HCT116 (cell line): ENCODE measurements at regions not wholly inside any gene's neighbourhood (a gene's known extent, or its start where the extent isn't known, plus 50 kb on each side); places are given as distances from the start of the nearest gene placed in this dataset.

Experiments
- ATAC-seq: fragments of 200-7000 bp; cut with Tn5 transposase; 2 replicates; pipeline ENCODE4 v1.9.1; 2020; ENCODE audit warnings: mild to moderate bottlenecking, moderate library complexity
- BruUV-seq: library from RNA; stranded (reverse); fragments of 400-500 nt; replicated peaks from 2 replicates; lab custom pipeline; 2021; lab: Mats Ljungman, UMichigan
- CTCF ChIA-PET: fragments of 300-600 bp; sonication (Branson Sonifier 250); formaldehyde crosslinking; loops from one replicate; lab custom pipeline; 2021; ENCODE audit warnings: antibody characterized with exemption; lab: Charles Lee
- POLR2A ChIA-PET: fragments of 300-600, 350-600 bp; sonication (Branson Sonifier 250); formaldehyde crosslinking; loops from one replicate; lab custom pipeline; 2021; ENCODE audit warnings: antibody characterized with exemption; lab: Charles Lee
- RAD21 ChIA-PET, 2 experiments: fragments of 300-600 bp; sonication (Branson Sonifier 250); formaldehyde crosslinking; loops; one replicate each; lab custom pipeline; 2023; ENCODE audit warnings: low total read pairs in 2 of 2; ENCODE audit not compliant: uncharacterized antibody in 2 of 2, unreplicated experiment in 2 of 2, low non-redundant PET in 1 of 2; lab: Charles Lee
- DNase-seq: peaks from one replicate; pipeline ENCODE4 v3.0.0-alpha.2; 2010; ENCODE audit warnings: low read depth, low spot score
- H2AFZ ChIP-seq: fragments of 200-600 bp; shearing (Covaris generic), sonication (generic); 2 replicates; pipeline ENCODE4 v1.6.1; 2017; ENCODE audit warnings: low read depth, mixed run types, mixed read lengths, antibody characterized with exemption, low read length; ENCODE audit not compliant: poor library complexity, severe bottlenecking
- H3K27ac ChIP-seq: 2 replicates; pipeline ENCODE4 v1.5.1; 2012; ENCODE audit warnings: low read depth, low read length
- H3K27me3 ChIP-seq: fragments of 200-600 bp; sonication (generic); 2 replicates; pipeline ENCODE4 v1.6.1; 2016; ENCODE audit warnings: mixed run types, low read length, mixed read lengths; ENCODE audit not compliant: insufficient read depth
- H3K36me3 ChIP-seq, 2 experiments: fragments of 200-500 bp in 1 of 2; fragments of 200-600 bp in 1 of 2; sonication (Bioruptor generic) in 1 of 2; sonication (generic) in 1 of 2; 2 replicates each; pipeline versions ENCODE4 v1.5.1 to v1.6.1; 2014 to 2016; ENCODE audit warnings: low read length in 2 of 2, inconsistent platforms in 1 of 2, mixed read lengths in 1 of 2, mixed run types in 1 of 2; ENCODE audit not compliant: insufficient read depth in 2 of 2, control insufficient read depth in 1 of 2
- H3K4me1 ChIP-seq, 2 experiments: fragments of 200-600 bp in 1 of 2; sonication (generic) in 1 of 2; 2 replicates each; pipeline versions ENCODE4 v1.5.1 to v1.6.1; 2012 to 2017; ENCODE audit warnings: low read length in 2 of 2, inconsistent platforms in 1 of 2, mild to moderate bottlenecking in 1 of 2, mixed read lengths in 1 of 2, mixed run types in 1 of 2, moderate library complexity in 1 of 2; ENCODE audit not compliant: insufficient read depth in 2 of 2, control insufficient read depth in 1 of 2
- H3K4me2 ChIP-seq: fragments of 200-600 bp; sonication (generic); 2 replicates; pipeline ENCODE4 v1.6.1; 2017; ENCODE audit warnings: mixed run types, low read length, mixed read lengths
- H3K4me3 ChIP-seq, 2 experiments: fragments of 200-600 bp in 1 of 2; sonication (generic) in 1 of 2; replicated peaks in 1 of 2; 2 replicates each; pipeline ENCODE4 v1.5.1; 2011 to 2016; ENCODE audit warnings: low read length in 2 of 2, control low read depth in 1 of 2, low read depth in 1 of 2, mild to moderate bottlenecking in 1 of 2, mixed read lengths in 1 of 2, mixed run types in 1 of 2
- H3K79me2 ChIP-seq: fragments of 200-600 bp; sonication (generic); 2 replicates; pipeline ENCODE4 v1.6.1; 2017; ENCODE audit warnings: mild to moderate bottlenecking, mixed run types, low read length, moderate library complexity, mixed read lengths; ENCODE audit not compliant: insufficient read depth
- H3K9ac ChIP-seq: fragments of 200-600 bp; sonication (generic); 2 replicates; pipeline ENCODE4 v1.6.1; 2016; ENCODE audit warnings: low read length, mixed read lengths
- H3K9me2 ChIP-seq: fragments of 200-600 bp; sonication (generic), shearing (Covaris generic); 2 replicates; pipeline ENCODE4 v1.6.1; 2017; ENCODE audit warnings: mixed run types, mild to moderate bottlenecking, moderate library complexity; ENCODE audit not compliant: insufficient read depth
- H3K9me3 ChIP-seq, 2 experiments: fragments of 200-500 bp in 1 of 2; fragments of 200-600 bp in 1 of 2; sonication (Bioruptor generic) in 1 of 2; sonication (generic) in 1 of 2; 2 replicates each; pipeline ENCODE4 v1.6.1; 2014 to 2017; ENCODE audit warnings: low read length in 2 of 2, mixed read lengths in 2 of 2, inconsistent platforms in 1 of 2, low read depth in 1 of 2, mild to moderate bottlenecking in 1 of 2, mixed run types in 1 of 2, moderate library complexity in 1 of 2; ENCODE audit not compliant: control insufficient read depth in 1 of 2, insufficient read depth in 1 of 2
- H4K20me1 ChIP-seq: fragments of 200-600 bp; sonication (generic), shearing (Covaris generic); 2 replicates; pipeline ENCODE4 v1.6.1; 2017; ENCODE audit warnings: mixed run types, mild to moderate bottlenecking, moderate library complexity; ENCODE audit not compliant: insufficient read depth
- ATF3 ChIP-seq: IDR thresholded peaks from 2 replicates; pipeline ENCODE4 v1.6.1; 2012
- CEBPB ChIP-seq: IDR thresholded peaks from 2 replicates; pipeline ENCODE4 v1.6.1; 2012; ENCODE audit warnings: low read depth
- EGR1 ChIP-seq: IDR thresholded peaks from 2 replicates; pipeline ENCODE4 v1.6.1; 2012; ENCODE audit warnings: low read depth
- ELF1 ChIP-seq: IDR thresholded peaks from 2 replicates; pipeline ENCODE4 v1.6.1; 2012; ENCODE audit warnings: low read depth, borderline replicate concordance
- EZH2phosphoT487 ChIP-seq: fragments of 200-600 bp; IDR thresholded peaks from 2 replicates; pipeline ENCODE4 v1.6.1; 2018; ENCODE audit warnings: antibody characterized with exemption, borderline replicate concordance
- JUND ChIP-seq: IDR thresholded peaks from 2 replicates; pipeline ENCODE4 v1.6.1; 2012
- MAX ChIP-seq: IDR thresholded peaks from 2 replicates; pipeline ENCODE4 v1.6.1; 2012
- RAD21 ChIP-seq: IDR thresholded peaks from 2 replicates; pipeline ENCODE4 v1.6.1; 2012; ENCODE audit warnings: low read depth, mild to moderate bottlenecking
- SP1 ChIP-seq: IDR thresholded peaks from 2 replicates; pipeline ENCODE4 v1.6.1; 2012; ENCODE audit warnings: low read depth
- SRF ChIP-seq: IDR thresholded peaks from 2 replicates; pipeline ENCODE4 v1.6.1; 2012; ENCODE audit warnings: low read depth
- YY1 ChIP-seq: IDR thresholded peaks from 2 replicates; pipeline ENCODE4 v1.6.1; 2011; ENCODE audit warnings: low read length, low read depth, moderate library complexity, mild to moderate bottlenecking; ENCODE audit not compliant: insufficient replicate concordance; ENCODE audit errors: extremely low read depth
- ZNF274 ChIP-seq: fragments of 200-500 bp; sonication (Bioruptor generic); IDR thresholded peaks from 2 replicates; pipeline ENCODE4 v1.6.1; 2014; ENCODE audit warnings: mild to moderate bottlenecking, low read depth, low read length, inconsistent platforms
- intact Hi-C: fragments of 100-400 bp; cut with micrococcal nuclease; formaldehyde crosslinking; loops from 2 replicates; pipeline ENCODE4 v1.10.0; 2022
- TF ChIP-seq, protein P1 (sequence below), 3 experiments: fragments of 200-600 bp in 1 of 3; sonication (generic) in 1 of 3; IDR thresholded peaks in 2 of 3; conservative IDR thresholded peaks in 1 of 3; 2 replicates each; pipeline ENCODE4 v1.5.1; 2012 to 2017; ENCODE audit warnings: low read depth in 2 of 3, low read length in 2 of 3, antibody characterized with exemption in 1 of 3, borderline replicate concordance in 1 of 3, control low read depth in 1 of 3, mild to moderate bottlenecking in 1 of 3, mixed read lengths in 1 of 3, mixed run types in 1 of 3, moderate library complexity in 1 of 3; ENCODE audit not compliant: insufficient read depth in 1 of 3

DNA sequence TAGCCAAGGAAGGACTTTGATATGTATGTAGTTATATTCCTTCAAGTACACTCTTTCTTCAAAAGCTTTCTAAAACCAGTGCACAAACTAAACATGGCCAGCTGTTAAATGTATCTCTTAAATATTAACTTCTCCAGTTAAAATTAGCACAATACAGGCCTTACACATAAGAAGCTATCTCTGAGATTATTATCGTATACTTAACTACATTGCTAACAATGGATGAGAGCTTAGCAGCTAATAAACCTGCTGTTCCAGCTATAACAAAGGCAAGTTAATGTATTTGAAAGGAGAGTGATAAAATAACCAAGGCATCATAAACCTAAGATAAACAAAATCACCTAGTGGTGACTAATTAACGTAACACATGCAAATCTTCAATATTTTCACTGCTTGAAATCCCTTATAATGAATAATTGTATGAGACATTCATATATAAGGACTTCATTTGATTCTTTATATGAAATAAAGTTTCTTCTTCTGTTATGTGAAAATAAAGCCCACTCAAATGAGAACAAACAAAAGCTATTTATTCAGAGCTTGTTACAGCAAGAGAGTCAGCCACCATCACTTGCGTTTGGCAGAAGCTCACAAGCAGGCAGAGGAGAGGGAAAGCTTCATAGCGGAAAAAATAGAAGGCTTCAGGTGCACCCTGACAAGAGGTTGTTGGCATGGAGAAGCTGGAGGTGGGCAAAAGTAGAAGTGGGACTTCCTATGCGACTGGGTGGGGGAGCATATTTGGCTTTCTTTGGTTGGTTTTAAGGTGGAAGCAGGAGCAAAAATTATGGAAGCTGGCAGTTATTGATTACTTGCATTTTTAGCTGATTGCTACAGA lies 274.1 kb upstream of the CHRM3 start:
- H3K79me2 ChIP-seq = no peaks in the 10 kb centered on the region
- H3K9me3 ChIP-seq = peaks cover 7 to 9% of the 10 kb centered on the region in 2 experiments; a peak in 2 of 4 replicates
- ATAC-seq (no peak), DNase-seq (no peak)
- CTCF ChIA-PET = no interaction called here
- H3K4me3 ChIP-seq = no peak overlapping the region
- no peaks in the 10 kb centered on the region for H3K9me2 ChIP-seq
- intact Hi-C loops = no loop called here
- H3K4me1 ChIP-seq = no peaks in the 10 kb centered on the region
- POLR2A ChIA-PET = no interaction called here
- no peak overlapping the region for H3K9ac ChIP-seq
- no peaks in the 10 kb centered on the region for H4K20me1 ChIP-seq
- H3K27ac ChIP-seq = no peak overlapping the region
- no peaks in the 10 kb centered on the region for H3K36me3 ChIP-seq
- no peak overlapping the region for H2AFZ ChIP-seq
- no peak overlapping the region for H3K4me2 ChIP-seq
- no peaks in the 10 kb centered on the region for H3K27me3 ChIP-seq
- no peak for TF ChIP-seq SP1
- TF ChIP-seq ATF3 = no peak
- no peak for TF ChIP-seq SRF
- no peak for TF ChIP-seq CEBPB
- TF ChIP-seq RAD21 = no peak
- TF ChIP-seq ELF1 = no peak
- no peak for TF ChIP-seq EZH2phosphoT487
- no peak for TF ChIP-seq JUND
- no peak for TF ChIP-seq YY1
- no peak for TF ChIP-seq ZNF274
- no peak for TF ChIP-seq EGR1
- no peak for TF ChIP-seq MAX
- TF ChIP-seq, protein P1, sequence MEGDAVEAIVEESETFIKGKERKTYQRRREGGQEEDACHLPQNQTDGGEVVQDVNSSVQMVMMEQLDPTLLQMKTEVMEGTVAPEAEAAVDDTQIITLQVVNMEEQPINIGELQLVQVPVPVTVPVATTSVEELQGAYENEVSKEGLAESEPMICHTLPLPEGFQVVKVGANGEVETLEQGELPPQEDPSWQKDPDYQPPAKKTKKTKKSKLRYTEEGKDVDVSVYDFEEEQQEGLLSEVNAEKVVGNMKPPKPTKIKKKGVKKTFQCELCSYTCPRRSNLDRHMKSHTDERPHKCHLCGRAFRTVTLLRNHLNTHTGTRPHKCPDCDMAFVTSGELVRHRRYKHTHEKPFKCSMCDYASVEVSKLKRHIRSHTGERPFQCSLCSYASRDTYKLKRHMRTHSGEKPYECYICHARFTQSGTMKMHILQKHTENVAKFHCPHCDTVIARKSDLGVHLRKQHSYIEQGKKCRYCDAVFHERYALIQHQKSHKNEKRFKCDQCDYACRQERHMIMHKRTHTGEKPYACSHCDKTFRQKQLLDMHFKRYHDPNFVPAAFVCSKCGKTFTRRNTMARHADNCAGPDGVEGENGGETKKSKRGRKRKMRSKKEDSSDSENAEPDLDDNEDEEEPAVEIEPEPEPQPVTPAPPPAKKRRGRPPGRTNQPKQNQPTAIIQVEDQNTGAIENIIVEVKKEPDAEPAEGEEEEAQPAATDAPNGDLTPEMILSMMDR (IDR thresholded peaks at IDR 0.05 in 2 of 3, conservative IDR thresholded peaks at IDR 0.05 in 1 of 3; ENCODE audit: borderline replicate concordance in 1 of 3, insufficient read depth in 1 of 3, low read depth in 2 of 3, low read length in 2 of 3) = no peak
- RAD21 ChIA-PET = no interaction called here
- no TSS peak for BruUV-seq
